ENCODE measurements at regions not wholly inside any gene's neighbourhood (a gene's known extent, or its start where the extent isn't known, plus 50 kb on each side); places are given as distances from the start of the nearest gene placed in this dataset.

GRCh38 chr13:79853251-79853650, 372.3 kb downstream of the NDFIP2 start:
- no peak overlapping the region for H3K4me3 ChIP-seq (ENCODE audit: insufficient read depth, low read depth, low read length)
- no peaks in the 10 kb centered on the region for H4K20me1 ChIP-seq (ENCODE audit: insufficient read depth, low read length)
- H2AFZ ChIP-seq (replicated peaks; ENCODE audit: low read length, poor library complexity) = no peak overlapping the region
- dilution Hi-C loops (cut with HindIII; ENCODE audit: low sequenced_read_pairs, unreplicated experiment) (no loop called here), in situ Hi-C loops (cut with MboI; ENCODE audit: low sequenced_read_pairs) (no loop called here), intact Hi-C loops (cut with micrococcal nuclease) (no loop called here)
- ATAC-seq (ENCODE audit: low read depth) (no peak), DNase-seq (no peak)
- no peaks in the 10 kb centered on the region for H3K79me1 ChIP-seq (ENCODE audit: low read depth in 1 of 2, low read length in 2 of 2)
- no peak overlapping the region for H3K4me2 ChIP-seq (ENCODE audit: low read depth, low read length)
- no peak overlapping the region for H2BK15ac ChIP-seq (ENCODE audit: low read depth, low read length)
- no peak for TF ChIP-seq FOS (IDR thresholded peaks at IDR 0.05; ENCODE audit: low read depth, low read length)
- no peak for TF ChIP-seq ELK1 (IDR thresholded peaks at IDR 0.05; ENCODE audit: borderline replicate concordance, low read depth, low read length)
- H4K5ac ChIP-seq (ENCODE audit: low read depth, low read length) = no peak overlapping the region
- H3K27me3 ChIP-seq (ENCODE audit: control insufficient read depth, insufficient read depth, low read length) = no peaks in the 10 kb centered on the region
- no peak overlapping the region for H3K27ac ChIP-seq (ENCODE audit: insufficient read depth, low read length)
- H3K4me1 ChIP-seq (ENCODE audit: control insufficient read depth, insufficient read depth, low read length) = no peaks in the 10 kb centered on the region
- CTCF ChIA-PET = interaction anchor here (0.6 kb wide), 1 partner anchor 17 kb away, joined by 5 read pairs; no protein-coding TSS in a partner anchor
- H3K18ac ChIP-seq (ENCODE audit: low read depth, low read length) = no peak overlapping the region
- H4K91ac ChIP-seq (ENCODE audit: insufficient read depth, low read depth, low read length) = no peak overlapping the region
- H2BK5ac ChIP-seq (ENCODE audit: low read depth, low read length, poor library complexity, severe bottlenecking) = no peak overlapping the region
- no peaks in the 10 kb centered on the region for H3K9me3 ChIP-seq (ENCODE audit: control insufficient read depth, insufficient read depth, low read length)
- no peak overlapping the region for H3K23ac ChIP-seq (ENCODE audit: low read depth, low read length)
- POLR2A ChIA-PET (ENCODE audit: unreplicated experiment) = no interaction called here
- no peak overlapping the region for H2BK20ac ChIP-seq (ENCODE audit: low read depth, low read length)
- no peaks in the 10 kb centered on the region for H3K36me3 ChIP-seq (ENCODE audit: control insufficient read depth, insufficient read depth, low read length)
- no peak overlapping the region for H3K14ac ChIP-seq (replicated peaks; ENCODE audit: low read depth, low read length)
- H3K56ac ChIP-seq (ENCODE audit: extremely low read depth, insufficient read depth, low read length) = no peak overlapping the region
- no CpG with 5 or more reads among the region's 1 CpG for WGBS, 2 experiments (ENCODE audit: extremely low coverage in 2 of 2, insufficient read length in 1 of 2)
- no peaks in the 10 kb centered on the region for H3K9me1 ChIP-seq (ENCODE audit: insufficient read depth, low read length)
- H2AK9ac ChIP-seq (replicated peaks; ENCODE audit: low read depth, low read length, poor library complexity) = no peak overlapping the region
- H2BK120ac ChIP-seq (ENCODE audit: low read depth, low read length) = no peak overlapping the region
- H2AK5ac ChIP-seq (ENCODE audit: low read depth, low read length) = no peak overlapping the region
- no TSS peak for BruUV-seq (replicated peaks)
- H3K9ac ChIP-seq (ENCODE audit: low read depth, low read length) = no peak overlapping the region
- no peak overlapping the region for H3K4ac ChIP-seq (ENCODE audit: low read depth, low read length)
- no peak overlapping the region for H4K8ac ChIP-seq (ENCODE audit: low read depth in 2 of 2, low read length in 2 of 2)

Data from IMR-90 (cell line).